Loucy (cell line): ENCODE measurements at regions not wholly inside any gene's neighbourhood (a gene's known extent, or its start where the extent isn't known, plus 50 kb on each side); places are given as distances from the start of the nearest gene placed in this dataset.

Source experiments
- EZH2phosphoT487 ChIP-seq: fragments of 200-600 bp; IDR thresholded peaks from 2 replicates; pipeline ENCODE4 v1.6.1; 2018; ENCODE audit warnings: antibody characterized with exemption, mild to moderate bottlenecking, moderate library complexity, borderline replicate concordance
- TF ChIP-seq, protein P1 (sequence below): fragments of 200-600 bp; sonication (generic); conservative IDR thresholded peaks from 2 replicates; pipeline ENCODE4 v1.5.1; 2014; ENCODE audit warnings: mild to moderate bottlenecking, antibody characterized with exemption, low read length

DNA sequence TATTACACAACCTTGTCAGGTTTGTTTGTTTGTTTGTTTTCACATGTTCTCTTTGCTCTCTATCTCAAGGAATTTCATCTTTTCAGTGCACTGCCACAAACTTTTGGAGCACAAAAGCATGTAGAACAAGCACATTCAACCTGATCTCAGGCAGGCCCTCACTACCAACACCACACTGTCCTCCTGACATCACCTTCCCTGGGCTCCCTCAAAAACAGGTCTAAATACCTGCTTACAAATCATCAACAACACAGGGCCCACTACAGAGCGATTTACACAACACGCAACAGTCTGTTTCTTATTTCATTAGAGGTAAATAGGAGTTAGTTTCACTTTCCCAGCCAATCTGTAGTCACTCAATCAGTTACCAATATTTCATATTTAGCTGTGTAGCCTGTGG, 241.4 kb downstream of the EPHA7 start:
- TF ChIP-seq, protein P1, sequence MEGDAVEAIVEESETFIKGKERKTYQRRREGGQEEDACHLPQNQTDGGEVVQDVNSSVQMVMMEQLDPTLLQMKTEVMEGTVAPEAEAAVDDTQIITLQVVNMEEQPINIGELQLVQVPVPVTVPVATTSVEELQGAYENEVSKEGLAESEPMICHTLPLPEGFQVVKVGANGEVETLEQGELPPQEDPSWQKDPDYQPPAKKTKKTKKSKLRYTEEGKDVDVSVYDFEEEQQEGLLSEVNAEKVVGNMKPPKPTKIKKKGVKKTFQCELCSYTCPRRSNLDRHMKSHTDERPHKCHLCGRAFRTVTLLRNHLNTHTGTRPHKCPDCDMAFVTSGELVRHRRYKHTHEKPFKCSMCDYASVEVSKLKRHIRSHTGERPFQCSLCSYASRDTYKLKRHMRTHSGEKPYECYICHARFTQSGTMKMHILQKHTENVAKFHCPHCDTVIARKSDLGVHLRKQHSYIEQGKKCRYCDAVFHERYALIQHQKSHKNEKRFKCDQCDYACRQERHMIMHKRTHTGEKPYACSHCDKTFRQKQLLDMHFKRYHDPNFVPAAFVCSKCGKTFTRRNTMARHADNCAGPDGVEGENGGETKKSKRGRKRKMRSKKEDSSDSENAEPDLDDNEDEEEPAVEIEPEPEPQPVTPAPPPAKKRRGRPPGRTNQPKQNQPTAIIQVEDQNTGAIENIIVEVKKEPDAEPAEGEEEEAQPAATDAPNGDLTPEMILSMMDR = no peak
- TF ChIP-seq EZH2phosphoT487 = no peak
